IMR-90 (cell line): ENCODE measurements at regions not wholly inside any gene's neighbourhood (a gene's known extent, or its start where the extent isn't known, plus 50 kb on each side); places are given as distances from the start of the nearest gene placed in this dataset.

Experiments used
- ATAC-seq: fragments of 200-7000 bp; cut with Tn5 transposase; 2 replicates; pipeline ENCODE4 v1.9.1; 2020; ENCODE audit warnings: low read depth, mild to moderate bottlenecking, moderate library complexity
- BruUV-seq: library from RNA; stranded (reverse); fragments of 400-500 nt; replicated peaks from 2 replicates; lab custom pipeline; 2021; lab: Mats Ljungman, UMichigan
- CTCF ChIA-PET: fragments of 300-600 bp; formaldehyde crosslinking; extraction: SDS; loops from one replicate; lab custom pipeline; 2021; ENCODE audit warnings: antibody characterized with exemption; lab: Yijun Ruan, JAX
- POLR2A ChIA-PET: fragments of 300-600 bp; sonication (Branson Sonifier 250); formaldehyde crosslinking; loops from one replicate; lab custom pipeline; 2022; ENCODE audit warnings: antibody characterized with exemption; ENCODE audit not compliant: unreplicated experiment; lab: Charles Lee
- DNase-seq: peaks from one replicate; pipeline ENCODE4 v3.0.0; 2013
- H2AFZ ChIP-seq: replicated peaks from 2 replicates; pipeline ENCODE3; 2013; ENCODE audit warnings: low read length, mild to moderate bottlenecking; ENCODE audit not compliant: poor library complexity
- H2AK5ac ChIP-seq: 2 replicates; pipeline ENCODE4 v1.6.1; 2013; ENCODE audit warnings: low read depth, low read length, inconsistent platforms
- H2AK9ac ChIP-seq: replicated peaks from 2 replicates; pipeline ENCODE3; 2013; ENCODE audit warnings: mild to moderate bottlenecking, low read depth, low read length, moderate library complexity; ENCODE audit not compliant: poor library complexity
- H2BK120ac ChIP-seq: 2 replicates; pipeline ENCODE4 v1.6.1; 2013; ENCODE audit warnings: low read depth, low read length, inconsistent platforms
- H2BK15ac ChIP-seq: 3 replicates; pipeline ENCODE4 v1.6.1; 2013; ENCODE audit warnings: low read depth, low read length, inconsistent platforms
- H2BK20ac ChIP-seq: 2 replicates; pipeline ENCODE4 v1.6.1; 2013; ENCODE audit warnings: low read depth, mild to moderate bottlenecking, inconsistent platforms, low read length, moderate library complexity
- H2BK5ac ChIP-seq: 2 replicates; pipeline ENCODE4 v1.6.1; 2013; ENCODE audit warnings: mild to moderate bottlenecking, low read depth, low read length, inconsistent platforms; ENCODE audit not compliant: poor library complexity, severe bottlenecking
- H3K14ac ChIP-seq: replicated peaks from 2 replicates; pipeline ENCODE4 v1.6.1; 2013; ENCODE audit warnings: low read depth, low read length, inconsistent platforms
- H3K18ac ChIP-seq: 2 replicates; pipeline ENCODE4 v1.6.1; 2013; ENCODE audit warnings: low read depth, low read length, control low read depth
- H3K23ac ChIP-seq: 2 replicates; pipeline ENCODE4 v1.6.1; 2013; ENCODE audit warnings: low read depth, low read length, inconsistent platforms
- H3K27ac ChIP-seq: 2 replicates; pipeline ENCODE4 v1.5.1; 2013; ENCODE audit warnings: mild to moderate bottlenecking, control low read depth, low read length; ENCODE audit not compliant: insufficient read depth
- H3K27me3 ChIP-seq: 2 replicates; pipeline ENCODE4 v1.6.1; 2013; ENCODE audit warnings: low read length; ENCODE audit not compliant: control insufficient read depth, insufficient read depth
- H3K36me3 ChIP-seq: 2 replicates; pipeline ENCODE4 v1.6.1; 2013; ENCODE audit warnings: low read length, mixed read lengths; ENCODE audit not compliant: control insufficient read depth, insufficient read depth
- H3K4ac ChIP-seq: 2 replicates; pipeline ENCODE4 v1.6.1; 2013; ENCODE audit warnings: low read depth, low read length, inconsistent platforms
- H3K4me1 ChIP-seq: 2 replicates; pipeline ENCODE4 v1.6.1; 2013; ENCODE audit warnings: low read length, mixed read lengths; ENCODE audit not compliant: control insufficient read depth, insufficient read depth
- H3K4me2 ChIP-seq: 2 replicates; pipeline ENCODE4 v1.6.1; 2013; ENCODE audit warnings: low read depth, mild to moderate bottlenecking, control low read depth, low read length, moderate library complexity
- H3K4me3 ChIP-seq: 2 replicates; pipeline ENCODE4 v1.5.1; 2013; ENCODE audit warnings: low read depth, mild to moderate bottlenecking, control low read depth, low read length, moderate library complexity; ENCODE audit not compliant: insufficient read depth
- H3K56ac ChIP-seq: 2 replicates; pipeline ENCODE4 v1.6.1; 2013; ENCODE audit warnings: low read length, inconsistent platforms; ENCODE audit not compliant: insufficient read depth; ENCODE audit errors: extremely low read depth
- H3K79me1 ChIP-seq, 2 experiments: 2 replicates each; pipeline ENCODE4 v1.6.1; 2013; ENCODE audit warnings: low read length in 2 of 2, inconsistent platforms in 1 of 2, low read depth in 1 of 2
- H3K9ac ChIP-seq: 2 replicates; pipeline ENCODE4 v1.6.1; 2013; ENCODE audit warnings: low read depth, low read length, control low read depth
- H3K9me1 ChIP-seq: 2 replicates; pipeline ENCODE4 v1.6.1; 2013; ENCODE audit warnings: low read length, inconsistent platforms; ENCODE audit not compliant: insufficient read depth
- H3K9me3 ChIP-seq: 2 replicates; pipeline ENCODE4 v1.6.1; 2013; ENCODE audit warnings: low read length; ENCODE audit not compliant: control insufficient read depth, insufficient read depth
- H4K20me1 ChIP-seq: 2 replicates; pipeline ENCODE4 v1.6.1; 2013; ENCODE audit warnings: low read length, inconsistent platforms; ENCODE audit not compliant: insufficient read depth
- H4K5ac ChIP-seq: 2 replicates; pipeline ENCODE4 v1.6.1; 2013; ENCODE audit warnings: mild to moderate bottlenecking, low read depth, low read length, control low read depth
- H4K8ac ChIP-seq, 2 experiments: 2 replicates each; pipeline ENCODE4 v1.6.1; 2013; ENCODE audit warnings: low read depth in 2 of 2, low read length in 2 of 2, control low read depth in 1 of 2, inconsistent platforms in 1 of 2
- H4K91ac ChIP-seq: 2 replicates; pipeline ENCODE4 v1.6.1; 2013; ENCODE audit warnings: low read depth, low read length, inconsistent platforms; ENCODE audit not compliant: insufficient read depth
- BHLHE40 ChIP-seq: fragments of 150-350 bp; IDR thresholded peaks from 2 replicates; pipeline ENCODE4 v1.6.1; 2016; ENCODE audit warnings: mild to moderate bottlenecking, low read depth, low read length
- CEBPB ChIP-seq: IDR thresholded peaks from 2 replicates; pipeline ENCODE4 v1.6.1; 2012; ENCODE audit warnings: low read depth, low read length, improper control_type of control experiment
- CHD1 ChIP-seq: IDR thresholded peaks from 2 replicates; pipeline ENCODE4 v1.6.1; 2012; ENCODE audit warnings: low read depth, low read length, improper control_type of control experiment
- CTCF ChIP-seq: conservative IDR thresholded peaks from 2 replicates; pipeline ENCODE4 v1.5.1; 2012; ENCODE audit warnings: mild to moderate bottlenecking, low read depth, low read length, improper control_type of control experiment
- ELK1 ChIP-seq: fragments of 150-350 bp; IDR thresholded peaks from 2 replicates; pipeline ENCODE4 v1.6.1; 2016; ENCODE audit warnings: low read depth, mild to moderate bottlenecking, low read length, moderate library complexity, borderline replicate concordance
- FOS ChIP-seq: fragments of 150-350 bp; IDR thresholded peaks from 2 replicates; pipeline ENCODE4 v1.6.1; 2016; ENCODE audit warnings: low read depth, low read length
- MAFK ChIP-seq: IDR thresholded peaks from 2 replicates; pipeline ENCODE4 v1.6.1; 2012; ENCODE audit warnings: low read depth, low read length, improper control_type of control experiment
- MAZ ChIP-seq: IDR thresholded peaks from 2 replicates; pipeline ENCODE4 v1.6.1; 2012; ENCODE audit warnings: low read depth, mild to moderate bottlenecking, low read length, improper control_type of control experiment, moderate library complexity, borderline replicate concordance
- MXI1 ChIP-seq: IDR thresholded peaks from 2 replicates; pipeline ENCODE4 v1.6.1; 2012; ENCODE audit warnings: low read depth, mild to moderate bottlenecking, low read length, moderate library complexity, borderline replicate concordance
- NFE2L2 ChIP-seq: fragments of 150-350 bp; IDR thresholded peaks from 2 replicates; pipeline ENCODE4 v1.6.1; 2016; ENCODE audit warnings: low read depth, mild to moderate bottlenecking, low read length
- POLR2A ChIP-seq: IDR thresholded peaks from 2 replicates; pipeline ENCODE4 v1.6.1; 2012; ENCODE audit warnings: mild to moderate bottlenecking, low read depth, low read length
- RAD21 ChIP-seq: IDR thresholded peaks from 2 replicates; pipeline ENCODE4 v1.6.1; 2012; ENCODE audit warnings: low read length, improper control_type of control experiment
- RCOR1 ChIP-seq: IDR thresholded peaks from 2 replicates; pipeline ENCODE4 v1.6.1; 2012; ENCODE audit warnings: mild to moderate bottlenecking, low read length, improper control_type of control experiment; ENCODE audit not compliant: insufficient replicate concordance
- RFX5 ChIP-seq: IDR thresholded peaks from 2 replicates; pipeline ENCODE4 v1.8.0; 2012; ENCODE audit warnings: low read depth, mild to moderate bottlenecking, low read length, moderate library complexity
- SMC3 ChIP-seq: fragments of 150-350 bp; IDR thresholded peaks from 2 replicates; pipeline ENCODE4 v1.6.1; 2016; ENCODE audit warnings: low read depth, mild to moderate bottlenecking, antibody characterized with exemption, low read length, moderate library complexity
- USF2 ChIP-seq: fragments of 150-350 bp; IDR thresholded peaks from 2 replicates; pipeline ENCODE4 v1.6.1; 2017; ENCODE audit warnings: mild to moderate bottlenecking, antibody characterized with exemption, low read length, low read depth
- WGBS, 2 experiments: methylation state at CpG; one replicate each; pipeline versions ENCODE4 v1.1.5 to v1.1.7; 2013; ENCODE audit warnings: missing lambda C conversion rate in 2 of 2; ENCODE audit not compliant: insufficient read length in 1 of 2; ENCODE audit errors: extremely low coverage in 2 of 2; 5-methylcytosine and 5-hydroxymethylcytosine counted together
- dilution Hi-C: fragments of 300-500 bp; cut with HindIII; formaldehyde crosslinking; loops from one replicate; pipeline ENCODE4 v1.14.3; 2018; ENCODE audit warnings: low sequenced_read_pairs; ENCODE audit not compliant: unreplicated experiment
- in situ Hi-C: fragments of 300-500 bp; cut with MboI; formaldehyde crosslinking; loops from 3 replicates; pipeline ENCODE4 v1.14.3; 2019; ENCODE audit warnings: low sequenced_read_pairs, inconsistent platforms, mixed read lengths
- intact Hi-C: fragments of 100-400 bp; cut with micrococcal nuclease; formaldehyde crosslinking; loops from 2 replicates; pipeline ENCODE4 v1.10.0; 2022

- Histone ChIP-seq H3K9me1 (no peaks in the 10 kb centered on the region), H3K14ac (no peak overlapping the region), H2BK5ac (no peak overlapping the region), H3K4me2 (no peak overlapping the region), H3K56ac (no peak overlapping the region), H3K9ac (no peak overlapping the region), H2BK20ac (no peak overlapping the region), H4K5ac (no peak overlapping the region), H3K79me1 (no peaks in the 10 kb centered on the region), H3K27me3 (no peaks in the 10 kb centered on the region), H2AK5ac (no peak overlapping the region), H4K91ac (no peak overlapping the region), H4K20me1 (no peaks in the 10 kb centered on the region), H3K4ac (no peak overlapping the region), H2BK120ac (no peak overlapping the region), H3K36me3 (no peaks in the 10 kb centered on the region), H2AFZ (no peak overlapping the region), H2AK9ac (no peak overlapping the region), H3K18ac (no peak overlapping the region), H2BK15ac (no peak overlapping the region), H3K23ac (no peak overlapping the region), H3K4me1 (no peaks in the 10 kb centered on the region), H3K9me3 (peaks cover 5% of the 10 kb centered on the region; the same call in 1 of the 2 replicates), H4K8ac (no peak overlapping the region), H3K4me3 (no peak overlapping the region), H3K27ac (no peak overlapping the region)
- dilution Hi-C loops (no loop called here), intact Hi-C loops (no loop called here), in situ Hi-C loops (no loop called here)
- CTCF ChIA-PET: no interaction called here
- POLR2A ChIA-PET: no interaction called here
- no peak for DNase-seq
- no peak for ATAC-seq
- no peak for TF ChIP-seq USF2
- TF ChIP-seq RAD21: no peak
- no peak for TF ChIP-seq CTCF
- no peak for TF ChIP-seq FOS
- TF ChIP-seq POLR2A: no peak
- no peak for TF ChIP-seq SMC3
- TF ChIP-seq RCOR1: no peak
- no peak for TF ChIP-seq MAZ
- TF ChIP-seq ELK1: no peak
- TF ChIP-seq NFE2L2: no peak
- TF ChIP-seq CHD1: no peak
- no peak for TF ChIP-seq MAFK
- no peak for TF ChIP-seq MXI1
- no peak for TF ChIP-seq BHLHE40
- TF ChIP-seq CEBPB: no peak
- TF ChIP-seq RFX5: no peak
- no CpG with 5 or more reads among the region's 2 CpGs for WGBS, 2 experiments
- no TSS peak for BruUV-seq
Measured at GRCh38 chr2:122363885-122364284, 608.4 kb downstream of the TSN start.
